ENCODE measurements at regions not wholly inside any gene's neighbourhood (a gene's known extent, or its start where the extent isn't known, plus 50 kb on each side); places are given as distances from the start of the nearest gene placed in this dataset.

DNA sequence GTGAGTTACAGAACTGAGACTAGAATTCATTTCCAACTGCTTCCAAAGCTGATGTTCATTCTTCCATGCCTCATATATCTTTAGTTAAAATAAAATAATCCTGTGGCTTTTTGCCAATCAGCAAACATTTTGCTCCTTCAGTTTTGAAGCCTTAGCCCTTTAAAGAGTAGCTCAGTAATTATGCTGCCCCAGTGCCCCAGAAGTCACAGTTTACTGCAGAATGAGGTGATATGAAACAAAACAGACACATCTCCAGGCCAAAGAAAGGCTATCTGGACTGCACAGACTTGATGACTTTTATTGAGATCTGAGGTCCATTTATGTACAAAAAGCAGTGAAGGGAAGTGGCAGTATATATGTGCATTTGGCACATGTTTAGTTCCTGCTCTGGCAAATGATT is 285.8 kb upstream of the ZNF462 start:
- Histone ChIP-seq H3K4me3 (ENCODE audit: low read depth, low read length) (no peak overlapping the region), H3K9ac (ENCODE audit: low read length) (no peak overlapping the region), H3K36me3 (ENCODE audit: control insufficient read depth, insufficient read depth, low read length) (no peaks in the 10 kb centered on the region), H3K4me1 (ENCODE audit: control insufficient read depth, insufficient read depth, low read length) (no peaks in the 10 kb centered on the region), H3K27me3 (ENCODE audit: control insufficient read depth, insufficient read depth, low read length) (no peaks in the 10 kb centered on the region), H3K27ac (ENCODE audit: low read depth, low read length) (no peak overlapping the region), H3K9me3 (ENCODE audit: control insufficient read depth, insufficient read depth, low read depth, low read length) (no peaks in the 10 kb centered on the region)

DNA sequence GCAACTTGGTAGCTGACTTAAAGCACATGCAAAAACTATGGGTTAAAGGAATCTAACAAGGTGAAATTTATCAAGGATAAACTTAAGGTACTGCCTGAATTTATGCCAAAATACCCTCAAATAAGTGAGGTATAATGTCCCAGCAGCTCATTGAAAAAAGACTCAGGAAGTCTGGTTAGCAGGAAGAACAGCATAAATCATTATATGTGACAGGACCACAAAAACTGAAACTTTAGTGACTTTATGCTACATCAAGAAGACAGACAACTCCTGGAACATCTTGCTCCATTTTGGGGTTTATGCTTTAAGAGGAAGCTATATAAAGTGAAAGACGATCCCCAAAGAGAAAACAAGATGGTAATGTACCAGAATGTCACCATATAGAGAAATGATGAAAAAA is 282.4 kb upstream of the ZNF462 start:
- no peak overlapping the region for H3K4me3 ChIP-seq (ENCODE audit: low read depth, low read length)
- H3K36me3 ChIP-seq (ENCODE audit: control insufficient read depth, insufficient read depth, low read length) = no peaks in the 10 kb centered on the region
- no peaks in the 10 kb centered on the region for H3K27me3 ChIP-seq (ENCODE audit: control insufficient read depth, insufficient read depth, low read length)
- H3K9me3 ChIP-seq (ENCODE audit: control insufficient read depth, insufficient read depth, low read depth, low read length) = no peaks in the 10 kb centered on the region
- H3K27ac ChIP-seq (ENCODE audit: low read depth, low read length) = no peak overlapping the region
- no peaks in the 10 kb centered on the region for H3K4me1 ChIP-seq (ENCODE audit: control insufficient read depth, insufficient read depth, low read length)
- H3K9ac ChIP-seq (ENCODE audit: low read length) = no peak overlapping the region

DNA sequence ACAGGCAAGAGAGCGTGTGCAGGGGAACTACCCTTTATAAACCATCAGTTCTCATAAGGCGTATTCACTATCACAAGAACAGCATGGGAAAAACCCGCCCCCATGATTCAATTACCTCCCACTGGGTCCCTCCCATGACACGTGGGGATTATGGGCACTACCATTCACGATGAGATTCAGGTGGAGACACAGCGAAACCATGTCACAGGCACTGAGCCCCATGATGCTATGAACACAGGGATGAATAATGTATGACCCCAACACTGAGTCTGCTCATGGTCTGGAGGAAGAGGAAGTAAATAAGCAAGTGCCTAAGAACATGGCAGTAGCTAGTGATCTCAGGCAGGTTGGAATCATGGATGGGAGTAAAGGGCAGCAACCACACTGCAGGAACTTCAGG is 281.0 kb upstream of the ZNF462 start:
- no peaks in the 10 kb centered on the region for H3K27me3 ChIP-seq (ENCODE audit: control insufficient read depth, insufficient read depth, low read length)
- H3K9me3 ChIP-seq (ENCODE audit: control insufficient read depth, insufficient read depth, low read depth, low read length) = no peaks in the 10 kb centered on the region
- H3K9ac ChIP-seq (ENCODE audit: low read length) = no peak overlapping the region
- H3K4me1 ChIP-seq (ENCODE audit: control insufficient read depth, insufficient read depth, low read length) = no peaks in the 10 kb centered on the region
- no peaks in the 10 kb centered on the region for H3K36me3 ChIP-seq (ENCODE audit: control insufficient read depth, insufficient read depth, low read length)
- no peak overlapping the region for H3K27ac ChIP-seq (ENCODE audit: low read depth, low read length)
- no peak overlapping the region for H3K4me3 ChIP-seq (ENCODE audit: low read depth, low read length)

DNA sequence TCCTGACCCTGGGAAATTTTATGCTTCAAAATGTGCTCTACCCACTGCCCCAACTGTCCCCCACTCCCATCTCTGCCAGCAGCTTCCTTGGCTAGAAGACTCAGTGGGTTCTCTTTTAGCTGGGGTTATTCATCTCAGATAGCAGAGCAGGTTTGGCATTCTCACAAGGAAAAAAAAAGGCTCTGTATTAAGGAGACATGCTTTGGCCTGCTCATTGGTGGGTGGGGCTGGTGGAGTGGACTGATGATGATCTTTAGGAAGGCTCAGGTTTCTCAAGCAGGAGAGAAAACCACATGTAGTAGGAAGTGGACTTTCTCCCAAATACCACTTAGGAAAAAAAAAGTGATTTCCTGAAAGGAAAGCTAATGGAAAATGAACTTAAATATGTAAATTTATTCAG is 279.2 kb upstream of the ZNF462 start:
- no peaks in the 10 kb centered on the region for H3K36me3 ChIP-seq (ENCODE audit: control insufficient read depth, insufficient read depth, low read length)
- H3K4me1 ChIP-seq (ENCODE audit: control insufficient read depth, insufficient read depth, low read length) = peaks cover 8% of the 10 kb centered on the region; the same call in 1 of the 2 replicates
- no peak overlapping the region for H3K4me3 ChIP-seq (ENCODE audit: low read depth, low read length)
- no peaks in the 10 kb centered on the region for H3K27me3 ChIP-seq (ENCODE audit: control insufficient read depth, insufficient read depth, low read length)
- H3K27ac ChIP-seq (ENCODE audit: low read depth, low read length) = no peak overlapping the region
- no peaks in the 10 kb centered on the region for H3K9me3 ChIP-seq (ENCODE audit: control insufficient read depth, insufficient read depth, low read depth, low read length)
- no peak overlapping the region for H3K9ac ChIP-seq (ENCODE audit: low read length)

DNA sequence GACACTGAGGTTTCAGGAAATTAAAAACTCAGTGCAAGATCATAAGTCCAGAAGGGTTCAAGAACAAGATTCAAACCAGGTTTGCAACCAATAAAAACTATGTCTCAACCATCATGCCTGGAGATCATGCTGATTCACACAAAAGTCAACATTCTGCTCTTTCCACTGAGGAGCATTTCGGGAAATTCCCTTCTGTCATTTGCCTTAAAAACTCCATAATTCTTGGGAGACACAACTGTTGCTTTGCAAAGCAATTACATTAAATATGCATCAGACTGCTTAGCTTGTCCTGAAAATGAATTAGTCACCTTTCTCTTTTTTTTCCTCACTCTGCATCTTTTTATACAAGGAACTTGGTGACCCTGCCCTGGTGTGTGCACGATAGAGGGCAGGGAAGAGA is 275.9 kb upstream of the ZNF462 start:
- Histone ChIP-seq H3K27me3 (ENCODE audit: control insufficient read depth, insufficient read depth, low read length) (no peaks in the 10 kb centered on the region), H3K9ac (ENCODE audit: low read length) (no peak overlapping the region), H3K4me3 (ENCODE audit: low read depth, low read length) (no peak overlapping the region), H3K27ac (ENCODE audit: low read depth, low read length) (no peak overlapping the region), H3K4me1 (ENCODE audit: control insufficient read depth, insufficient read depth, low read length) (peaks cover 16% of the 10 kb centered on the region; the same call in 1 of the 2 replicates), H3K9me3 (ENCODE audit: control insufficient read depth, insufficient read depth, low read depth, low read length) (no peaks in the 10 kb centered on the region), H3K36me3 (ENCODE audit: control insufficient read depth, insufficient read depth, low read length) (no peaks in the 10 kb centered on the region)

DNA sequence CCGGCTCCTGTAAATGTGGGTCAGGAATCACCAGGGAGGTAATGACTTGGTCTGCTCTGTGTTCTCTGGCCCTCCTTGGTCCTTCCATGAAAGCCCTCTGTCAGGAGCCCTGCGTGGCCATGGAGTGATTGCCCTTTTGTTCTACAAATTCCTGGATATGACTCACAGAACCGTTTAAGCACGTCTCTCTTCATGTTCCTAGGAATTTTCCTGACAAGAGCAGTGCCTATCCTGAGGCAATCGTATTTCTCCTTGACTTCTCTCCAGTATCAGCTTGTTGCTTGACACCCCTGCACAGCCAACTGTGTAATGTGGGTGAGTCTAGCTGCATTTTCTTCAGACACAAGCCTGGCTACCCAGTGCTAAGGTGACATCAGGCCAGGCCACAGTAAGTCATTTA is 274.3 kb upstream of the ZNF462 start:
- Histone ChIP-seq H3K27ac (ENCODE audit: low read depth, low read length) (no peak overlapping the region), H3K4me3 (ENCODE audit: low read depth, low read length) (no peak overlapping the region), H3K9me3 (ENCODE audit: control insufficient read depth, insufficient read depth, low read depth, low read length) (no peaks in the 10 kb centered on the region), H3K9ac (ENCODE audit: low read length) (no peak overlapping the region), H3K4me1 (ENCODE audit: control insufficient read depth, insufficient read depth, low read length) (peaks cover 16% of the 10 kb centered on the region; the same call in 1 of the 2 replicates), H3K27me3 (ENCODE audit: control insufficient read depth, insufficient read depth, low read length) (no peaks in the 10 kb centered on the region), H3K36me3 (ENCODE audit: control insufficient read depth, insufficient read depth, low read length) (no peaks in the 10 kb centered on the region)

DNA sequence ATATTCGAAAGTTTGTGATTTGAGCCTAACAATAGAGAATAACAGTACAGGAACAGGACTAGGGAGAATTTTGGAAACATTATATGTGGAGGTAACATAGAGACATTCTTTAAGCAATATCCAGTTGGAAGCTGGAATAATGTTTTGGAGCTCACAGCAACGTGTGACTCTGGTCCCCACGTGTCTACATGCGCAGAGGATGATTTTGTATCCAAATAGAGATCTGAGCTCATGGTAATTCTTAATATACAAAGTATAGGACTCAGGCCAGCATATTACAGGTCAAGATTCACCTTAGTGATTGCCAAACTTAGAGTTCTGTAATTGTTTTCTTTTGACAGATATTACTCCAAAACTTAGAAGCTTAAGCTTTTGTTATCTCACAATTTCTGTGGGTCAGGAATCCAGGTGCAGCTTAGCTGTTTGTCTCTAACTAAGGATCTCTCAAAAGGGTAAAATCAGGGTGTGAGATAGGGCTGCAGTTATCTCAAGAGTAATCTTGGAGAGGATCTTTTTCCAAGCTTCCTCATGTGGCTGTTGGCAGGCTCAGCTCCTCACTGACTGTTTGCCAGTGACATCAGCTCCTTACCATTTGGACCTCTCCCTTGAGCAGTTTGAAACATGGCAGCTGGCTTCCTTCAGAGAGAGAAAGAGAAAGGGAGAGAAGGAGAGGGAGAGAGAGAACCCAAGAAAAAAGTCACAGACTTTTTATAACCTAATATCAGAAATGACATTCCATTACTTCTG is 272.0 kb upstream of the ZNF462 start:
- H3K4me3 ChIP-seq (ENCODE audit: low read depth, low read length) = no peak overlapping the region
- peaks cover 16% of the 10 kb centered on the region; the same call in 1 of the 2 replicates for H3K4me1 ChIP-seq (ENCODE audit: control insufficient read depth, insufficient read depth, low read length)
- H3K36me3 ChIP-seq (ENCODE audit: control insufficient read depth, insufficient read depth, low read length) = no peaks in the 10 kb centered on the region
- no peak overlapping the region for H3K27ac ChIP-seq (ENCODE audit: low read depth, low read length)
- H3K27me3 ChIP-seq (ENCODE audit: control insufficient read depth, insufficient read depth, low read length) = no peaks in the 10 kb centered on the region
- H3K9ac ChIP-seq (ENCODE audit: low read length) = no peak overlapping the region
- H3K9me3 ChIP-seq (ENCODE audit: control insufficient read depth, insufficient read depth, low read depth, low read length) = no peaks in the 10 kb centered on the region

DNA sequence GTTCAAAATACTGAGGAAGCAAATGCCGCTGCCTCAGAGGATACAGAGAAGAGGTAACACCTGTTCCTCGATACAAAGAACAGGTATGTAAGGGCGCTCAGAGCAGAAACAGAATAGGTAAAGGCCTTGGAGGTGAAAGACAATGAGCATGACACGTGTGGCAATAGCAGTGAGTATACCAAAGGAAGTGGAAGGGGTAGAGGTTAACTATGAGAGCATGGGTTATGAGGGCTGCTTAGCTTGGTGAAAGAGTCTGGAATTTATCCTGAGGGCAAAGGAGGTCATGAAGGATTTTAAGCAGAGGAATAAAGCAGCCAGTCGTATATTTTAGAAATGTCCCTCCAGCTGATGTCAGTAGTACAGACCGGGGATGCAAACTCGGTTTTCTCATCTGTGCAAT is 269.8 kb upstream of the ZNF462 start:
- Histone ChIP-seq H3K9ac (ENCODE audit: low read length) (no peak overlapping the region), H3K27ac (ENCODE audit: low read depth, low read length) (no peak overlapping the region), H3K36me3 (ENCODE audit: control insufficient read depth, insufficient read depth, low read length) (no peaks in the 10 kb centered on the region), H3K27me3 (ENCODE audit: control insufficient read depth, insufficient read depth, low read length) (no peaks in the 10 kb centered on the region), H3K9me3 (ENCODE audit: control insufficient read depth, insufficient read depth, low read depth, low read length) (no peaks in the 10 kb centered on the region), H3K4me3 (ENCODE audit: low read depth, low read length) (no peak overlapping the region), H3K4me1 (ENCODE audit: control insufficient read depth, insufficient read depth, low read length) (peaks cover 14% of the 10 kb centered on the region; the same call in 1 of the 2 replicates)

DNA sequence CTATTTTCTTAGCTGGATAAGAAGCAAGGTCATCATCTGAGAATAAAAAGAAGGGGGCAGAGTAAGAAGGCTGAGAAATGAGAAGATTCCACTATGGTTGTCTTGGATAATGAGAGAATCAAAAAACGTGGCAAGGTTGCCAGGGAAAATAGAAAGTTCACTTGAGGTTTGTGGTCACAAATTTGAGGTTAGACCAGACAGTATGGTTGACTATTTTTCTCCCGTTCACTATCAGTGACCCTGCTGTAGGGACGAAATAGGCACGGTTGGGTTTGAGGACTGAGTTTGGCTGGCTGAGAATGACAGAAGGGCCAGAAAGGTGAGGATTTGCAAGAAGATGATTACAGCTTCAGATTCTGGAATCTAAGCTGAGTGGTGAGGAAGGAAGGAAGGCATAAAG is 266.0 kb upstream of the ZNF462 start:
- Histone ChIP-seq H3K9me3 (ENCODE audit: control insufficient read depth, insufficient read depth, low read depth, low read length) (no peaks in the 10 kb centered on the region), H3K9ac (ENCODE audit: low read length) (no peak overlapping the region), H3K36me3 (ENCODE audit: control insufficient read depth, insufficient read depth, low read length) (no peaks in the 10 kb centered on the region), H3K27me3 (ENCODE audit: control insufficient read depth, insufficient read depth, low read length) (no peaks in the 10 kb centered on the region), H3K4me1 (ENCODE audit: control insufficient read depth, insufficient read depth, low read length) (no peaks in the 10 kb centered on the region), H3K4me3 (ENCODE audit: low read depth, low read length) (no peak overlapping the region), H3K27ac (ENCODE audit: low read depth, low read length) (no peak overlapping the region)

DNA sequence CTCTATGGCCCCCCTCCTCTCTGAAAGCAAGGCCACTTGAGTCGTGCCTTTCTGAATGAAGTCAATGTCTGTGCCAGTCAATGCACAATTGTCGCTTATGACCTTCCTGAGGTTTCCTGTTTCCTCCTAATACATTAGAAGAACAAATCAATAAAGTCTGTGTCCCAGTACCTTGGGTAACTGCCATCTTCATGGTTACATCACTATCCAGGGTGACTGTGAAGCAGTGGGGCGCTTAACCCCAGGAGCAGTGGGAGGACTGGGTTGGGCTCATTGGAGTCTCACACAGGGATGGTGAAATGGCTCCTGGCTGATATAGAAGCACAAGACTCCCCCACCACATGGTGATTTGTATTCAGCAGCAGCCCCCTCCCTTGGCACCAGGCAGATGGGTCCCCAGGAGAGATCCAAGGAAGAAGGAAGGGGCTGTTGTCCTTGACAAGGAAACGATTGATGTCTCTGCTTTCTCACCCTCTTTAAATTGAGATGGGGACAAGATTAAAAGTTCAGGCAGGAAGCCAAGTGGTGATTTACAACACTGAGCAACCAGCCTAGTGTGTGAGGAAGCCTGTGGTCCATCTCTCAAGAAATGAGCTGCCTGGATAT is 261.9 kb upstream of the ZNF462 start:
- Histone ChIP-seq H3K4me1 (ENCODE audit: control insufficient read depth, insufficient read depth, low read length) (no peaks in the 10 kb centered on the region), H3K36me3 (ENCODE audit: control insufficient read depth, insufficient read depth, low read length) (no peaks in the 10 kb centered on the region), H3K27me3 (ENCODE audit: control insufficient read depth, insufficient read depth, low read length) (no peaks in the 10 kb centered on the region), H3K4me3 (ENCODE audit: low read depth, low read length) (no peak overlapping the region), H3K27ac (ENCODE audit: low read depth, low read length) (no peak overlapping the region), H3K9ac (ENCODE audit: low read length) (no peak overlapping the region), H3K9me3 (ENCODE audit: control insufficient read depth, insufficient read depth, low read depth, low read length) (peaks cover 10% of the 10 kb centered on the region)

DNA sequence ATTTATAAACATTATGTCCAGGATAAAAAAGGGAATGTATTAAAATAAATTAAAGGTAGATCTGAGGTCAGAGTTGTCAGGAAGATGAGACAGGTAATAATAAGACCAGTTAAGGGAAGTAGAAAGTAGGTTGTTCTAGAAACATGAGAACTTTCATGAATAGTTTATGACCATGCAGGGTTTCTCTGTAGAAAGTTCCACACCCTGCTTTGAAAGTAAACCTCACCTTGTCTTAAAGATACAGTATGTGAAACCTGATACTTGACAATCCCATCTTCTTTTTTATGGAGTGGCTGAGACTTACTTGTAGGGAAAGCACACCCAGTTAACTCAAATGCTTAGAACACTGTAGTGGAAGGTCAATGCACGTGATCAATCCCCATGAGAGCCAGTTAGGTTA is 260.6 kb upstream of the ZNF462 start:
- Histone ChIP-seq H3K4me1 (ENCODE audit: control insufficient read depth, insufficient read depth, low read length) (no peaks in the 10 kb centered on the region), H3K27me3 (ENCODE audit: control insufficient read depth, insufficient read depth, low read length) (no peaks in the 10 kb centered on the region), H3K9ac (ENCODE audit: low read length) (no peak overlapping the region), H3K4me3 (ENCODE audit: low read depth, low read length) (no peak overlapping the region), H3K9me3 (ENCODE audit: control insufficient read depth, insufficient read depth, low read depth, low read length) (peaks cover 10% of the 10 kb centered on the region), H3K27ac (ENCODE audit: low read depth, low read length) (no peak overlapping the region), H3K36me3 (ENCODE audit: control insufficient read depth, insufficient read depth, low read length) (no peaks in the 10 kb centered on the region)
